Loucy (cell line): ENCODE measurements at regions not wholly inside any gene's neighbourhood (a gene's known extent, or its start where the extent isn't known, plus 50 kb on each side); places are given as distances from the start of the nearest gene placed in this dataset.

Source experiments
- CTCF ChIP-seq: fragments of 200-600 bp; sonication (generic); conservative IDR thresholded peaks from 2 replicates; pipeline ENCODE4 v1.5.1; 2014; ENCODE audit warnings: mild to moderate bottlenecking, antibody characterized with exemption, low read length
- EZH2phosphoT487 ChIP-seq: fragments of 200-600 bp; IDR thresholded peaks from 2 replicates; pipeline ENCODE4 v1.6.1; 2018; ENCODE audit warnings: antibody characterized with exemption, mild to moderate bottlenecking, moderate library complexity, borderline replicate concordance

- TF ChIP-seq CTCF (no peak), EZH2phosphoT487 (no peak)
Observed at GRCh38 chr18:1541478-1541877, 636.8 kb downstream of the ADCYAP1 start.
